ENCODE measurements at regions not wholly inside any gene's neighbourhood (a gene's known extent, or its start where the extent isn't known, plus 50 kb on each side); places are given as distances from the start of the nearest gene placed in this dataset.
A peak's percentile ranks its signal among the peaks of the same experiment; 100 is the strongest.

- no peaks in the 10 kb centered on the region for H3K36me3 ChIP-seq (ENCODE audit: control insufficient read depth, insufficient read depth, low read length)
- no peak overlapping the region for H3K4me3 ChIP-seq (ENCODE audit: low read depth, low read length)
- no peaks in the 10 kb centered on the region for H3K27me3 ChIP-seq (ENCODE audit: control insufficient read depth, insufficient read depth, low read length)
- no peak for FAIRE-seq
- DNase-seq (ENCODE audit: low read depth), result peak; percentile 87
- no peak for TF ChIP-seq CTCF (IDR thresholded peaks at IDR 0.05; ENCODE audit: insufficient read depth, low read length, severe bottlenecking)
Measured at GRCh38 chr3:174431717-174432116, 427.4 kb upstream of the NAALADL2 start.

DNA sequence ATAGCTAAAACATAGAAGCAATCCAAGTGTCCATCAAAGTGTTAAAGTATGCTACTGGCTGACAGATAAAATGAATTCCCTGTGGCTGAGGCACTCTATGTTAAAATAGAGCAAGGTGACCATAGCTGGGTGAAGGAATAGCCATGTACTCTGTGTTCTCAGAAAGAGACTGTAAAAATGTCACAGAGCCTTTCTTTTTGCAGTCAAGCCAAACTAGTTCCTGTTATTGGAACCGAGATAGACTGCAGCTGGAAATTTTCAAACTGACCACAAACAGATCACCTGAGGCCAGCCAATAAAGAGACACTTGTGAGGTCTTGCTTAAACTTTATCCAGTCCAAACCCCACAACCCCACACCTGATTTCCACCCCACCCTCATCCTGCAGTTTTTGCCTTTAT is 422.8 kb upstream of the NAALADL2 start:
- TF ChIP-seq CTCF (IDR thresholded peaks at IDR 0.05; ENCODE audit: insufficient read depth, low read length, severe bottlenecking), result no peak
- DNase-seq (ENCODE audit: low read depth), result no peak
- no peaks in the 10 kb centered on the region for H3K36me3 ChIP-seq (ENCODE audit: control insufficient read depth, insufficient read depth, low read length)
- H3K27me3 ChIP-seq (ENCODE audit: control insufficient read depth, insufficient read depth, low read length), result no peaks in the 10 kb centered on the region
- FAIRE-seq, result no peak
- no peak overlapping the region for H3K4me3 ChIP-seq (ENCODE audit: low read depth, low read length)

GRCh38 chr3:174438501-174439145 is 420.5 kb upstream of the NAALADL2 start:
- DNase-seq (ENCODE audit: low read depth) (no peak), FAIRE-seq (no peak)

DNA sequence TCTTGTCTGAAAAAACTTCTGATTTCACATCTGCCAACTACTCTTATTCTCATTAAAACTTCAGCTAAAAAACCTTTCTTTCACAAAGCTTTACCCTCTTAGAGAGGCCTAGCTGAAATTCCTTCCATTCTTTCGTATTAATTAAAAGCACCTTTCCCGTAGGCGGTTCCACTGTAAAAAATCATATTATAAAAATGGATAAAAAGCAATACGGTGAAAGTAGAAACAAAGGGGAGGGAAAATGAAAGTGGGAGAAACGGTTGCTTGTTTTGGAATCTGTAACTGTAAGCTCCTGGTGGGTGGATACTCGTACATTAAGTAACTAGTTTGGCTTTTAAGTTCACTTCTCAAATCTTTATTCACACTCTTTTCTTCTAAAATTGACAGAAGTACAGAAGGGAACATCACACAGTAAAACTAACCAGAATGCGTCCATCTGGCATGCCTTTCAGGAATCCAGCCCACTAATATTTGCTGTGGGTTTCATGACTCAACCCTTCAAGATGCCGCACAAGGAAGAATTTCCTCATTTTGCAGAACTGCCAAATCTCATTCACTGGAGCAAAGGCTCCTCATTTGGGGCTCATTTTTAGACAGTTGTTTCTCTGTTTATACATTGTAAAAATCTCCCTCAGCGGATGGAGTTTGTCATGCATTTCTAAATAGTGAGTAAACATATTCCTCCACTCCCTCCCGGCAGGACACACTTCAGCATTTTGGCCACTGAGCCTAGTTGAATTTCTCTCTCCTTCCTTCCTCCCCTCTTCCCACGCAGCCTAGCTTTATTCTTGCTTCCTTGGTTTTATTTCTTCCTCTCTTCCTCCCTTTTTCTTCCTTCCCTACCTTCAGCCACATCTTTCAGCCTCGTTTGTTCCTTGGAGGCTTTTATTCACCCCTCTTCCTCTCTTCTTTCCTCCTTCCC is 419.5 kb upstream of the NAALADL2 start:
- peak; percentile 23 for FAIRE-seq
- H3K36me3 ChIP-seq (ENCODE audit: control insufficient read depth, insufficient read depth, low read length), result no peaks in the 10 kb centered on the region
- peak overlapping the region; percentile 60 for H3K4me3 ChIP-seq (ENCODE audit: low read depth, low read length)
- no peak for TF ChIP-seq CTCF (IDR thresholded peaks at IDR 0.05; ENCODE audit: insufficient read depth, low read length, severe bottlenecking)
- peak; percentile 87 for DNase-seq (ENCODE audit: low read depth)
- H3K27me3 ChIP-seq (ENCODE audit: control insufficient read depth, insufficient read depth, low read length), result no peaks in the 10 kb centered on the region

More at GRCh38 chr3:174438501-174439145, 420.5 kb upstream of the NAALADL2 start:
- TF ChIP-seq CTCF (IDR thresholded peaks at IDR 0.05; ENCODE audit: insufficient read depth, low read length, severe bottlenecking), result no peak
- H3K27me3 ChIP-seq (ENCODE audit: control insufficient read depth, insufficient read depth, low read length), result no peaks in the 10 kb centered on the region
- no peak overlapping the region for H3K4me3 ChIP-seq (ENCODE audit: low read depth, low read length)
- no peaks in the 10 kb centered on the region for H3K36me3 ChIP-seq (ENCODE audit: control insufficient read depth, insufficient read depth, low read length)

- peak; percentile 57 for DNase-seq (ENCODE audit: low read depth)
- no peaks in the 10 kb centered on the region for H3K36me3 ChIP-seq (ENCODE audit: control insufficient read depth, insufficient read depth, low read length)
- no peaks in the 10 kb centered on the region for H3K27me3 ChIP-seq (ENCODE audit: control insufficient read depth, insufficient read depth, low read length)
- no peak for TF ChIP-seq CTCF (IDR thresholded peaks at IDR 0.05; ENCODE audit: insufficient read depth, low read length, severe bottlenecking)
- peak overlapping the region; percentile 60 for H3K4me3 ChIP-seq (ENCODE audit: low read depth, low read length)
- no peak for FAIRE-seq
Measured at GRCh38 chr3:174440253-174440701, 418.9 kb upstream of the NAALADL2 start.

Data from bronchial epithelial cell (primary cell).